Osteoblast (primary cell): ENCODE measurements at regions not wholly inside any gene's neighbourhood (a gene's known extent, or its start where the extent isn't known, plus 50 kb on each side); places are given as distances from the start of the nearest gene placed in this dataset.

ENCODE experiments used
- DNase-seq: peaks from one replicate; pipeline ENCODE4 v3.0.0; 2011; ENCODE audit warnings: low spot score, mixed read lengths; ENCODE audit not compliant: insufficient read length; ENCODE audit errors: missing footprints
- H2AFZ ChIP-seq: 2 replicates; pipeline ENCODE4 v1.6.0; 2011; ENCODE audit warnings: mild to moderate bottlenecking, low read length
- H3K27ac ChIP-seq: 2 replicates; pipeline ENCODE4 v1.5.1; 2011; ENCODE audit warnings: mild to moderate bottlenecking, low read depth, low read length, moderate library complexity
- H3K27me3 ChIP-seq: 2 replicates; pipeline ENCODE4 v1.6.0; 2012; ENCODE audit warnings: mild to moderate bottlenecking, control low read depth, inconsistent platforms, low read length, moderate library complexity; ENCODE audit not compliant: insufficient read depth
- H3K36me3 ChIP-seq: 2 replicates; pipeline ENCODE4 v1.5.1; 2011; ENCODE audit warnings: mild to moderate bottlenecking, low read length, control low read depth, moderate library complexity; ENCODE audit not compliant: insufficient read depth
- H3K4me1 ChIP-seq: 2 replicates; pipeline ENCODE4 v1.5.1; 2011; ENCODE audit warnings: mild to moderate bottlenecking, low read length, control low read depth, moderate library complexity; ENCODE audit not compliant: insufficient read depth
- H3K4me2 ChIP-seq: 2 replicates; pipeline ENCODE4 v1.6.0; 2011; ENCODE audit warnings: mild to moderate bottlenecking, low read length; ENCODE audit not compliant: insufficient read depth
- H3K4me3 ChIP-seq: fragments of 200-600 bp; sonication (generic); 3 replicates; pipeline ENCODE4 v1.5.1; 2012; ENCODE audit warnings: mild to moderate bottlenecking, low read length, inconsistent platforms; ENCODE audit not compliant: insufficient read depth
- H3K79me2 ChIP-seq: 2 replicates; pipeline ENCODE4 v1.6.0; 2012; ENCODE audit warnings: mild to moderate bottlenecking, low read length, control low read depth, inconsistent platforms; ENCODE audit not compliant: insufficient read depth
- H3K9me3 ChIP-seq: 2 replicates; pipeline ENCODE4 v1.5.1; 2011; ENCODE audit warnings: low read depth, low read length, control low read depth
- H4K20me1 ChIP-seq: 2 replicates; pipeline ENCODE4 v1.6.0; 2012; ENCODE audit warnings: mild to moderate bottlenecking, low read length, control low read depth; ENCODE audit not compliant: insufficient read depth
- CTCF ChIP-seq: IDR thresholded peaks from 2 replicates; pipeline ENCODE4 v1.5.1; 2011; ENCODE audit warnings: mild to moderate bottlenecking, low read depth, low read length, moderate library complexity; ENCODE audit errors: extremely low read depth

GRCh38 chr10:128868481-128868880, 598.6 kb upstream of the MGMT start:
- peaks cover 3% of the 10 kb centered on the region for H3K9me3 ChIP-seq
- no peaks in the 10 kb centered on the region for H3K4me1 ChIP-seq
- H3K27ac ChIP-seq = no peak overlapping the region
- H3K4me3 ChIP-seq = no peak overlapping the region
- H2AFZ ChIP-seq = no peak overlapping the region
- no peaks in the 10 kb centered on the region for H3K79me2 ChIP-seq
- no peaks in the 10 kb centered on the region for H4K20me1 ChIP-seq
- TF ChIP-seq CTCF = no peak
- H3K27me3 ChIP-seq = no peaks in the 10 kb centered on the region
- no peaks in the 10 kb centered on the region for H3K36me3 ChIP-seq
- no peak for DNase-seq
- H3K4me2 ChIP-seq = no peak overlapping the region

GRCh38 chr10:128869101-128869749, 597.8 kb upstream of the MGMT start:
- no peaks in the 10 kb centered on the region for H3K36me3 ChIP-seq
- H3K4me1 ChIP-seq = no peaks in the 10 kb centered on the region
- H2AFZ ChIP-seq = no peak overlapping the region
- peaks cover 3% of the 10 kb centered on the region for H3K9me3 ChIP-seq
- no peak for TF ChIP-seq CTCF
- no peak overlapping the region for H3K27ac ChIP-seq
- no peak overlapping the region for H3K4me3 ChIP-seq
- no peak for DNase-seq
- H3K4me2 ChIP-seq = no peak overlapping the region
- no peaks in the 10 kb centered on the region for H3K79me2 ChIP-seq
- no peaks in the 10 kb centered on the region for H3K27me3 ChIP-seq
- H4K20me1 ChIP-seq = no peaks in the 10 kb centered on the region

DNA sequence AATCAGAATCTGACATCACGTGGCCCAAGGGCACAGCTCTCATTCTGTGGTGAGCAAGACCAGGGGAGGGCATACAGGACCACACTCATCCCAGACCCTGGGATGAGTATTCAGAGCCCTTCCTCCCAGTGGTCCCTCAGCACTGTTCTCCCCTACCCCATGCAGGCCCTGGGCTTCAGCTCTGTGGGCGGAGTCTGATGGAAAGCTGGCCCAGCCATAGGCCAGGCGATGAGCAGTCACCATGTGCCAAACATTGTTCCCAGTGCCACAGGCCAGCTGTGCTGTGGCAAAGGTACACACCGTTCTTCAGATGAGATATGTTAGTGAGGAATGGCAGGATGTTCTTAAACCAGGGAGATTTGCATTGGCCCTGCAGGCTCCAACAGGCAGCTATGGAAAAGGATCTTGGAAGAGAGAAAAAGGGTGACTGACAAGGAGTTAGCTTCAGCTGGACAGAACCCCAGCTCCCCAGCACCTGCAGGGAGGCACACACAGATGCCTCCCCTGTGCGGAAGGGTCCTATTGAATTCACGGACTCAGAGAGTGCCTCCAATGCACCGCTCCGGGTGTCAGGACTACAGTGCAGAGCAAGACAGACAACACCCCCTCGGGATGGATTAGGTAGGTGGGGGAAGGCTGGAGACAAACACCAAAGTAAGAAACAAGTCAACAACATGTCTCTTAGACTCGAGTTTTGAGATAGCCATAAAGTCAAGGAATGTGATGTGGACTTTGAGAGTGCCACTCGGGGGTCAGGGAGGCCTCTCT, 596.0 kb upstream of the MGMT start:
- no peaks in the 10 kb centered on the region for H3K4me1 ChIP-seq
- TF ChIP-seq CTCF = no peak

DNA sequence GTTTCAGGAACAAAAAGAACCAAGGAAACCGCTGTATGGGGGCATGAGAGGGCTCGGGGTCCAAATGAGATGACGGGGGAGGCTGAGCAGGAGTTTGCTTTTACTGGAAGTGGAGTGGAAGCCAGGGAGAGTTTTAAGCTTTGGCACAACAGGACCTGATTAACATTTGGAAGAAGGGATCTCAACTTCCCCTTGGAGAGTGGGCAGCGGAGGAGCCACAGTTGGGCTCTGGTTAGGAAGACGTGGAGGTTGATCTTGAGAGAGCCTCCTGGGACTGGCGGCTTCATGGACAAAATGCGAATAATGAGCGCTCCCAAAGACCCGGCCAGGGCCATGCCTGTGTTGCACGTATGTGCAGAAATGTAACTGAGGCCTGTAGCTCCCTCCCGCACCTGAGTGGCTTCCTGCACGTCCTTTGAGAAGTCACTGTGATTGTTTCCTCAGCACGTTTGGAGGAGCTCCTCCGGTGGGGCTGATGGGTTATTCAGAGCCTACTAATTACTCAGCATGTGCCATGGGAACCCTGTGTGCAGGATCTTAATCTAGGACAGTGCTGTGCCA, 595.3 kb upstream of the MGMT start:
- Histone ChIP-seq H3K79me2 (no peaks in the 10 kb centered on the region), H3K36me3 (no peaks in the 10 kb centered on the region), H3K27me3 (no peaks in the 10 kb centered on the region), H3K4me1 (no peaks in the 10 kb centered on the region), H3K4me2 (no peak overlapping the region), H3K4me3 (no peak overlapping the region), H3K27ac (no peak overlapping the region), H2AFZ (no peak overlapping the region), H4K20me1 (no peaks in the 10 kb centered on the region), H3K9me3 (peaks cover 5% of the 10 kb centered on the region)
- DNase-seq = no peak
- no peak for TF ChIP-seq CTCF

More for the DNA sequence above, 596.0 kb upstream of the MGMT start:
- no peaks in the 10 kb centered on the region for H3K36me3 ChIP-seq
- no peak overlapping the region for H3K4me2 ChIP-seq
- H3K79me2 ChIP-seq = no peaks in the 10 kb centered on the region
- H3K4me3 ChIP-seq = no peak overlapping the region
- peaks cover 5% of the 10 kb centered on the region for H3K9me3 ChIP-seq
- H3K27ac ChIP-seq = no peak overlapping the region
- no peaks in the 10 kb centered on the region for H4K20me1 ChIP-seq
- H2AFZ ChIP-seq = no peak overlapping the region
- no peak for DNase-seq
- no peaks in the 10 kb centered on the region for H3K27me3 ChIP-seq
